ENCODE measurements at regions not wholly inside any gene's neighbourhood (a gene's known extent, or its start where the extent isn't known, plus 50 kb on each side); places are given as distances from the start of the nearest gene placed in this dataset.

GRCh38 chr18:1884623-1885022, 686.7 kb downstream of the METTL4 start:
- Histone ChIP-seq H4K20me1 (ENCODE audit: insufficient read depth, low read length) (no peaks in the 10 kb centered on the region), H3K36me3 (ENCODE audit: insufficient read depth, low read length) (no peaks in the 10 kb centered on the region), H3K4me2 (ENCODE audit: insufficient read depth, low read length) (no peak overlapping the region), H3K79me2 (ENCODE audit: insufficient read depth, low read length) (no peaks in the 10 kb centered on the region), H3K4me1 (ENCODE audit: insufficient read depth, low read length) (no peaks in the 10 kb centered on the region), H3K27me3 (ENCODE audit: insufficient read depth, low read length) (no peaks in the 10 kb centered on the region), H3K27ac (ENCODE audit: low read depth, low read length) (no peak overlapping the region), H3K4me3 (ENCODE audit: insufficient read depth, low read length) (no peak overlapping the region), H2AFZ (ENCODE audit: low read length) (no peak overlapping the region), H3K9me3 (ENCODE audit: low read depth, low read length) (peaks cover 2% of the 10 kb centered on the region)
- TF ChIP-seq CTCF (IDR thresholded peaks at IDR 0.05; ENCODE audit: extremely low read depth, low read depth, low read length) = no peak
- no peak for DNase-seq (ENCODE audit: insufficient read length, low spot score, missing footprints)

GRCh38 chr18:1891641-1892040, 679.7 kb downstream of the METTL4 start:
- Histone ChIP-seq H3K27me3 (ENCODE audit: insufficient read depth, low read length) (no peaks in the 10 kb centered on the region), H2AFZ (ENCODE audit: low read length) (no peak overlapping the region), H3K4me2 (ENCODE audit: insufficient read depth, low read length) (no peak overlapping the region), H3K36me3 (ENCODE audit: insufficient read depth, low read length) (no peaks in the 10 kb centered on the region), H4K20me1 (ENCODE audit: insufficient read depth, low read length) (no peaks in the 10 kb centered on the region), H3K79me2 (ENCODE audit: insufficient read depth, low read length) (no peaks in the 10 kb centered on the region), H3K27ac (ENCODE audit: low read depth, low read length) (no peak overlapping the region), H3K9me3 (ENCODE audit: low read depth, low read length) (no peaks in the 10 kb centered on the region), H3K4me3 (ENCODE audit: insufficient read depth, low read length) (no peak overlapping the region), H3K4me1 (ENCODE audit: insufficient read depth, low read length) (no peaks in the 10 kb centered on the region)
- no peak for TF ChIP-seq CTCF (IDR thresholded peaks at IDR 0.05; ENCODE audit: extremely low read depth, low read depth, low read length)
- DNase-seq (ENCODE audit: insufficient read length, low spot score, missing footprints) = no peak

GRCh38 chr18:1892191-1892590, 679.1 kb downstream of the METTL4 start:
- Histone ChIP-seq H3K27me3 (ENCODE audit: insufficient read depth, low read length) (no peaks in the 10 kb centered on the region), H3K9me3 (ENCODE audit: low read depth, low read length) (no peaks in the 10 kb centered on the region), H3K36me3 (ENCODE audit: insufficient read depth, low read length) (no peaks in the 10 kb centered on the region), H2AFZ (ENCODE audit: low read length) (no peak overlapping the region), H3K4me1 (ENCODE audit: insufficient read depth, low read length) (no peaks in the 10 kb centered on the region), H3K27ac (ENCODE audit: low read depth, low read length) (no peak overlapping the region), H4K20me1 (ENCODE audit: insufficient read depth, low read length) (no peaks in the 10 kb centered on the region), H3K4me3 (ENCODE audit: insufficient read depth, low read length) (no peak overlapping the region), H3K4me2 (ENCODE audit: insufficient read depth, low read length) (no peak overlapping the region), H3K79me2 (ENCODE audit: insufficient read depth, low read length) (no peaks in the 10 kb centered on the region)
- DNase-seq (ENCODE audit: insufficient read length, low spot score, missing footprints) = no peak
- TF ChIP-seq CTCF (IDR thresholded peaks at IDR 0.05; ENCODE audit: extremely low read depth, low read depth, low read length) = no peak

DNA sequence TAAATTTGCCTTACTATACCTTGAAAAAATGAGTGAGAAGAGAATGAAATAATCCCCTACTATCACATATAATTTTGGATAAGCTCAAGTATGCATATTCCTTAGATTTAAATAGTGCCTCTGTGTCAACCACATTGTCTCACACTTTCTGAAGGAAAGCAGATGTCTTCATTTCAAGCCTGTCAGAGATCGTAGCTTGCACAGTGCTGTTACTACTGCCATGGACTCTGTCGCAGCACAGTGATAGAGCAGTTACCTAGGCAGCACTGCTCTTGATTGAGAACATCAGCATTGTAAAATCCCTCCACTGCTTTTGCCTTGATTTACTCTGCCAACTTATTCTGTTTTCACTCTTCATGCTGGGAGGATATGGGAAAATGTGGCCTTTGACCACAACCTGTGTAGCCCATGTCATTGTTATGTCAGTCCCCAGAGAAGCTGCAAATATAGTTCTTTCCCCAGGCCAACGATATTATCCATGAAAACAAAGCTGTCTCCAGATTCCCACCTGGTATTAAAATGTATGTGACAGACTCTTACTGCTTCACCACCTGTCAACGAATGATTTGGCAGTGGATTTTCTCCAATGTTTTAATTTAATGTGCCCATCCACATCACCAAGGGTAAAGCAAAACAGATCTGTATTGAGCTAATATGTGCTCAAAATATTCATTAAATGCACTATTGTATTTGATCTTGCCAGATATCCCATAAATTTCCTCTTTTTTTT, 675.7 kb downstream of the METTL4 start:
- no peaks in the 10 kb centered on the region for H3K36me3 ChIP-seq (ENCODE audit: insufficient read depth, low read length)
- no peak for TF ChIP-seq CTCF (IDR thresholded peaks at IDR 0.05; ENCODE audit: extremely low read depth, low read depth, low read length)
- no peaks in the 10 kb centered on the region for H3K27me3 ChIP-seq (ENCODE audit: insufficient read depth, low read length)
- H3K4me2 ChIP-seq (ENCODE audit: insufficient read depth, low read length) = no peak overlapping the region
- H3K4me1 ChIP-seq (ENCODE audit: insufficient read depth, low read length) = no peaks in the 10 kb centered on the region
- H2AFZ ChIP-seq (ENCODE audit: low read length) = no peak overlapping the region
- H3K9me3 ChIP-seq (ENCODE audit: low read depth, low read length) = no peaks in the 10 kb centered on the region
- no peaks in the 10 kb centered on the region for H4K20me1 ChIP-seq (ENCODE audit: insufficient read depth, low read length)
- DNase-seq (ENCODE audit: insufficient read length, low spot score, missing footprints) = no peak
- H3K27ac ChIP-seq (ENCODE audit: low read depth, low read length) = no peak overlapping the region
- no peak overlapping the region for H3K4me3 ChIP-seq (ENCODE audit: insufficient read depth, low read length)
- H3K79me2 ChIP-seq (ENCODE audit: insufficient read depth, low read length) = no peaks in the 10 kb centered on the region

Data from osteoblast (primary cell).